Choroid plexus epithelial cell (primary cell): ENCODE measurements at regions not wholly inside any gene's neighbourhood (a gene's known extent, or its start where the extent isn't known, plus 50 kb on each side); places are given as distances from the start of the nearest gene placed in this dataset.
"Not testable (repeated sequence)": the region's sequence is repeated elsewhere in the genome, so short reads cannot be mapped to it uniquely, and the experiment has no call there.

Source experiments
- DNase-seq: peaks from one replicate; pipeline ENCODE4 v3.0.0-alpha.2; 2010; ENCODE audit warnings: low read depth
- H3K4me3 ChIP-seq: 2 replicates; pipeline ENCODE4 v1.5.1; 2011; ENCODE audit warnings: low read depth, mild to moderate bottlenecking, control low read depth, low read length, moderate library complexity
- CTCF ChIP-seq: conservative IDR thresholded peaks from 2 replicates; pipeline ENCODE4 v1.5.1; 2011; ENCODE audit warnings: low read depth, mild to moderate bottlenecking, control low read depth, inconsistent platforms, low read length, moderate library complexity

- no peak overlapping the region for H3K4me3 ChIP-seq
- TF ChIP-seq CTCF: no peak
- no peak for DNase-seq
These were observed 593.0 kb downstream of the FRK start for GRCh38 chr6:115467726-115468125.

GRCh38 chr6:115460913-115461312, 599.8 kb downstream of the FRK start:
- TF ChIP-seq CTCF: no peak
- H3K4me3 ChIP-seq: no peak overlapping the region
- DNase-seq: no peak

GRCh38 chr6:115456848-115457247, 603.8 kb downstream of the FRK start:
- no peak overlapping the region for H3K4me3 ChIP-seq
- no peak for TF ChIP-seq CTCF
- DNase-seq: no peak

GRCh38 chr6:115443825-115444478, 616.7 kb downstream of the FRK start:
- no peak for TF ChIP-seq CTCF
- H3K4me3 ChIP-seq: no peak overlapping the region
- no peak for DNase-seq

GRCh38 chr6:115442323-115442722, 618.4 kb downstream of the FRK start:
- H3K4me3 ChIP-seq: no peak overlapping the region
- DNase-seq: no peak
- no peak for TF ChIP-seq CTCF

GRCh38 chr6:115441651-115442050, 619.0 kb downstream of the FRK start:
- no peak overlapping the region for H3K4me3 ChIP-seq
- no peak for DNase-seq
- no peak for TF ChIP-seq CTCF

GRCh38 chr6:115415378-115415777, 645.3 kb downstream of the FRK start:
- no peak for DNase-seq
- H3K4me3 ChIP-seq: no peak overlapping the region
- no peak for TF ChIP-seq CTCF

- DNase-seq: not testable (repeated sequence)
These were observed 645.8 kb downstream of the FRK start for GRCh38 chr6:115414916-115415315.

More at GRCh38 chr6:115414916-115415315, 645.8 kb downstream of the FRK start:
- H3K4me3 ChIP-seq: not testable (repeated sequence)
